ENCODE measurements at regions not wholly inside any gene's neighbourhood (a gene's known extent, or its start where the extent isn't known, plus 50 kb on each side); places are given as distances from the start of the nearest gene placed in this dataset.

- Histone ChIP-seq H3K9me3 (ENCODE audit: control insufficient read depth, insufficient read depth, low read length) (no peaks in the 10 kb centered on the region), H3K27ac (ENCODE audit: low read depth, low read length) (no peak overlapping the region), H4K20me1 (ENCODE audit: control insufficient read depth, insufficient read depth, low read depth, low read length) (no peaks in the 10 kb centered on the region), H3K36me3 (ENCODE audit: control insufficient read depth, low read length) (no peaks in the 10 kb centered on the region), H3F3A (ENCODE audit: control insufficient read depth, insufficient read depth) (no peaks in the 10 kb centered on the region), H3K4me3 (ENCODE audit: low read length) (no peak overlapping the region), H3K4me1 (ENCODE audit: control insufficient read depth, low read length) (no peaks in the 10 kb centered on the region), H3K27me3 (ENCODE audit: control insufficient read depth, low read length) (no peaks in the 10 kb centered on the region), H3K79me2 (ENCODE audit: control insufficient read depth, low read length) (no peaks in the 10 kb centered on the region), H3K9me2 (replicated peaks; ENCODE audit: control insufficient read depth, low read length) (no peaks in the 10 kb centered on the region), H3K4me2 (ENCODE audit: low read length) (no peak overlapping the region)
- TF ChIP-seq EZH2phosphoT487 (IDR thresholded peaks at IDR 0.05; ENCODE audit: borderline replicate concordance, low read length), result no peak
- TF ChIP-seq CTCF (IDR thresholded peaks at IDR 0.05; ENCODE audit: low read depth, low read length, poor library complexity, severe bottlenecking), result no peak
Measured at GRCh38 chr13:74892096-74892495, 589.9 kb downstream of the TBC1D4 start.

DNA sequence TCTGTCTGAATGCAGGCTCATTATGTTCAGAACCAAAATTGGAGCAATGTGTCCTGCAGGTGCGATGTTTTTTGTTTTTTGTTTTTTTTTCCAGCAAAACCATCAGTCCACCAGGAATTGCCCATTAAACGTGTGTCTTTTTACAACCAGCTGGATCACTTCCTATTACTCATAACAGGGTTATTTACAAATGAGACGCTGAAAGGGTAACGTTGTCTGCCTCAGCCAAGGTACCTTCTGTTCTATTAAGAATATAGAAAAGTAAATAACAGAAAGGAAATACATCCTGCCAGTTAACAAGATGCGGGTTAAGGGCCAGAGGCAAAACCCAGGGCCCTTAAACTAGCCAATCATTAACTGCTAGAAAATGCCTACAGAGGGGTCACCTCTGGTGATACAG lies 590.4 kb downstream of the TBC1D4 start:
- Histone ChIP-seq H4K20me1 (ENCODE audit: control insufficient read depth, insufficient read depth, low read depth, low read length) (no peaks in the 10 kb centered on the region), H3K36me3 (ENCODE audit: control insufficient read depth, low read length) (no peaks in the 10 kb centered on the region), H3K27ac (ENCODE audit: low read depth, low read length) (no peak overlapping the region), H3K9me2 (replicated peaks; ENCODE audit: control insufficient read depth, low read length) (no peaks in the 10 kb centered on the region), H3K79me2 (ENCODE audit: control insufficient read depth, low read length) (no peaks in the 10 kb centered on the region), H3F3A (ENCODE audit: control insufficient read depth, insufficient read depth) (no peaks in the 10 kb centered on the region), H3K27me3 (ENCODE audit: control insufficient read depth, low read length) (no peaks in the 10 kb centered on the region), H3K4me3 (ENCODE audit: low read length) (no peak overlapping the region), H3K4me2 (ENCODE audit: low read length) (no peak overlapping the region), H3K4me1 (ENCODE audit: control insufficient read depth, low read length) (no peaks in the 10 kb centered on the region), H3K9me3 (ENCODE audit: control insufficient read depth, insufficient read depth, low read length) (no peaks in the 10 kb centered on the region)
- TF ChIP-seq EZH2phosphoT487 (IDR thresholded peaks at IDR 0.05; ENCODE audit: borderline replicate concordance, low read length) (no peak), CTCF (IDR thresholded peaks at IDR 0.05; ENCODE audit: low read depth, low read length, poor library complexity, severe bottlenecking) (no peak)

DNA sequence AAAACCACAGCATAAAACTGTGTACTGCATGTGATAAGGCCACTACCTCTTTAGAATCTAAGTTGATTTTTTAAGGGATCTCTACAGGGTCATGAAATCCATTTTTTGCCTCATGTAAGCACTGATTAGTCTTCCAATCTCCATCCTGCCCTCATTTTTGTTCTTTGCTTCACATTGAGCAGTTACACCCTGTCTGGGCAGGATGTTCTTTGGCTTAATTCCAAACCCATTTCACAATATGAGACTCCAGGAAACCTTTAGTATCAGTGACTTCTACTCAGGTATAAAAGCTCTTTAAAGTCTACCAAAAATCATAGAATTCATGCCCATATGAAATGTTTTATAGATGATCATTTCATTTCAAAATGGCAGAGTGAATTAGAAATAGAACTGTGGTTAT lies 592.6 kb downstream of the TBC1D4 start:
- no peak for TF ChIP-seq EZH2phosphoT487 (IDR thresholded peaks at IDR 0.05; ENCODE audit: borderline replicate concordance, low read length)
- TF ChIP-seq CTCF (IDR thresholded peaks at IDR 0.05; ENCODE audit: low read depth, low read length, poor library complexity, severe bottlenecking), result no peak
- Histone ChIP-seq H3K4me2 (ENCODE audit: low read length) (no peak overlapping the region), H3K36me3 (ENCODE audit: control insufficient read depth, low read length) (no peaks in the 10 kb centered on the region), H3K9me3 (ENCODE audit: control insufficient read depth, insufficient read depth, low read length) (no peaks in the 10 kb centered on the region), H3K79me2 (ENCODE audit: control insufficient read depth, low read length) (no peaks in the 10 kb centered on the region), H3F3A (ENCODE audit: control insufficient read depth, insufficient read depth) (no peaks in the 10 kb centered on the region), H4K20me1 (ENCODE audit: control insufficient read depth, insufficient read depth, low read depth, low read length) (no peaks in the 10 kb centered on the region), H3K27me3 (ENCODE audit: control insufficient read depth, low read length) (no peaks in the 10 kb centered on the region), H3K4me3 (ENCODE audit: low read length) (no peak overlapping the region), H3K27ac (ENCODE audit: low read depth, low read length) (no peak overlapping the region), H3K9me2 (replicated peaks; ENCODE audit: control insufficient read depth, low read length) (no peaks in the 10 kb centered on the region), H3K4me1 (ENCODE audit: control insufficient read depth, low read length) (no peaks in the 10 kb centered on the region)

GRCh38 chr13:74886502-74886901 lies 595.5 kb downstream of the TBC1D4 start:
- Histone ChIP-seq H3K36me3 (ENCODE audit: control insufficient read depth, low read length) (no peaks in the 10 kb centered on the region), H3K27me3 (ENCODE audit: control insufficient read depth, low read length) (no peaks in the 10 kb centered on the region), H3K9me3 (ENCODE audit: control insufficient read depth, insufficient read depth, low read length) (no peaks in the 10 kb centered on the region), H3F3A (ENCODE audit: control insufficient read depth, insufficient read depth) (no peaks in the 10 kb centered on the region), H4K20me1 (ENCODE audit: control insufficient read depth, insufficient read depth, low read depth, low read length) (no peaks in the 10 kb centered on the region), H3K4me1 (ENCODE audit: control insufficient read depth, low read length) (no peaks in the 10 kb centered on the region), H3K79me2 (ENCODE audit: control insufficient read depth, low read length) (no peaks in the 10 kb centered on the region), H3K9me2 (replicated peaks; ENCODE audit: control insufficient read depth, low read length) (no peaks in the 10 kb centered on the region), H3K4me3 (ENCODE audit: low read length) (no peak overlapping the region), H3K27ac (ENCODE audit: low read depth, low read length) (no peak overlapping the region), H3K4me2 (ENCODE audit: low read length) (no peak overlapping the region)
- TF ChIP-seq EZH2phosphoT487 (IDR thresholded peaks at IDR 0.05; ENCODE audit: borderline replicate concordance, low read length) (no peak), CTCF (IDR thresholded peaks at IDR 0.05; ENCODE audit: low read depth, low read length, poor library complexity, severe bottlenecking) (no peak)
